PC-9 (cell line): ENCODE measurements at regions not wholly inside any gene's neighbourhood (a gene's known extent, or its start where the extent isn't known, plus 50 kb on each side); places are given as distances from the start of the nearest gene placed in this dataset.

Experiments used
- CTCF ChIP-seq: fragments of 200-600 bp; sonication (generic); conservative IDR thresholded peaks from 2 replicates; pipeline ENCODE4 v1.6.1; 2017; ENCODE audit warnings: mixed run types, antibody characterized with exemption, mild to moderate bottlenecking, moderate library complexity
- EZH2 ChIP-seq: fragments of 200-600 bp; sonication (generic); IDR thresholded peaks from 2 replicates; pipeline ENCODE4 v1.8.0; 2017; ENCODE audit warnings: antibody characterized with exemption, low read depth

DNA sequence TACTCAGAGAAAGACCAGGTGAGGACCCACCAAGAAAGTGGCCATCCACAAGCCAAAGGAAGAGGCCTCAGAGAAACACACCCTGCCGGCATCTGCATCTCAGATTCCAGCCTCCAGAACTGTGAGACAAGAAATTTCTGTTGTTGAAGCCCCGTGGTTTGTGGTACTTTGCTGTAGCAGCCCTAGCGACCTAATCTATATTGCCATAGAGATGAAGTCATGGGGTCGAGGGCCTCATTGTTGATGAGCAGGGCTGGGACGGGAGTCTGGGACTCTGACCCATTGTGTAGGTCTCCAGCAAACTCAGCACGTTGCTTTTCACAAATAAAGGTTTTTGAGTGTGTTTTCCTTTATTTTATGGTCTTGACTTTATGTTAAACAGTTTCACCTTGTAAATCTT, 174.9 kb downstream of the TNFSF13B start:
- no peak for TF ChIP-seq CTCF
- TF ChIP-seq EZH2: no peak
